NT2/D1 (cell line): ENCODE measurements at regions not wholly inside any gene's neighbourhood (a gene's known extent, or its start where the extent isn't known, plus 50 kb on each side); places are given as distances from the start of the nearest gene placed in this dataset.
A peak's percentile ranks its signal among the peaks of the same experiment; 100 is the strongest.

Experiments
- DNase-seq: peaks from one replicate; pipeline ENCODE4 v3.0.0-alpha.2; 2011; ENCODE audit warnings: low read depth, low spot score
- H3K27me3 ChIP-seq: 2 replicates; pipeline ENCODE4 v1.6.0; 2011; ENCODE audit warnings: mild to moderate bottlenecking; ENCODE audit not compliant: insufficient read length, insufficient read depth
- H3K36me3 ChIP-seq: 2 replicates; pipeline ENCODE4 v1.6.1; 2011; ENCODE audit warnings: mild to moderate bottlenecking, low read length, mixed read lengths; ENCODE audit not compliant: insufficient read depth, insufficient read length
- H3K4me1 ChIP-seq: 2 replicates; pipeline ENCODE4 v1.5.1; 2011; ENCODE audit not compliant: insufficient read depth, insufficient read length
- H3K4me3 ChIP-seq: 2 replicates; pipeline ENCODE4 v1.5.1; 2011; ENCODE audit warnings: low read depth; ENCODE audit not compliant: insufficient read length
- H3K9ac ChIP-seq: 2 replicates; pipeline ENCODE4 v1.6.0; 2011; ENCODE audit warnings: low read depth; ENCODE audit not compliant: insufficient read length
- H3K9me3 ChIP-seq: 2 replicates; pipeline ENCODE4 v1.5.1; 2011; ENCODE audit warnings: mild to moderate bottlenecking, low read length; ENCODE audit not compliant: insufficient read depth
- SUZ12 ChIP-seq: IDR thresholded peaks from 2 replicates; pipeline ENCODE4 v1.6.1; 2011; ENCODE audit not compliant: insufficient read length, insufficient read depth; ENCODE audit errors: extremely low read depth
- YY1 ChIP-seq: IDR thresholded peaks from 2 replicates; pipeline ENCODE4 v1.6.1; 2011; ENCODE audit not compliant: insufficient read length, insufficient read depth
- ZNF274 ChIP-seq: IDR thresholded peaks from 2 replicates; pipeline ENCODE4 v1.6.1; 2011; ENCODE audit warnings: mild to moderate bottlenecking, low read depth, low read length

DNA sequence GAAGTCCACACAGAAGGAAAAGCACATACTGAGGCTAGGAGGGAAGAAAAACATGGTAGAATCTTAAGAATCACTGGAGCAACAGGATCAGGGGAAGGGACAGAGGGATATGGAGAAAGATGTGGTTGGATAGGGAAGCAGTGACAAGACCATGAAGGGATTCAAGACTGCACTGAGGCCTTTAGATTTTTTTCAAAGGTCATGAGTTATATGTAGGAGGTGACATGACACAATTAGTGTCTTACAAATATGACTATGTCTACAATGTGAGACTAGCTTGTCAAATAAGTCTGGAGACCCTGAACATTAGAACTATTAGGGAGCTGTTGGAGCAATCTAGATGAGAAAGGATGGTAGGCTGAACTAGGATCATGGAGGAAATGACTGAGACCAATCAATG, 1130.3 kb upstream of the ZEB2 start:
- H3K4me3 ChIP-seq = no peak overlapping the region
- TF ChIP-seq YY1 = no peak
- TF ChIP-seq ZNF274 = no peak
- TF ChIP-seq SUZ12 = no peak
- H3K9me3 ChIP-seq = no peaks in the 10 kb centered on the region

GRCh38 chr2:145649061-145649460, 1129.1 kb upstream of the ZEB2 start:
- no peaks in the 10 kb centered on the region for H3K36me3 ChIP-seq
- no peak for DNase-seq
- TF ChIP-seq SUZ12 (no peak), ZNF274 (no peak), YY1 (no peak)

More for the DNA sequence above, 1130.3 kb upstream of the ZEB2 start:
- Histone ChIP-seq H3K9ac (no peak overlapping the region), H3K27me3 (no peaks in the 10 kb centered on the region), H3K36me3 (no peaks in the 10 kb centered on the region), H3K4me1 (no peaks in the 10 kb centered on the region)
- no peak for DNase-seq

DNA sequence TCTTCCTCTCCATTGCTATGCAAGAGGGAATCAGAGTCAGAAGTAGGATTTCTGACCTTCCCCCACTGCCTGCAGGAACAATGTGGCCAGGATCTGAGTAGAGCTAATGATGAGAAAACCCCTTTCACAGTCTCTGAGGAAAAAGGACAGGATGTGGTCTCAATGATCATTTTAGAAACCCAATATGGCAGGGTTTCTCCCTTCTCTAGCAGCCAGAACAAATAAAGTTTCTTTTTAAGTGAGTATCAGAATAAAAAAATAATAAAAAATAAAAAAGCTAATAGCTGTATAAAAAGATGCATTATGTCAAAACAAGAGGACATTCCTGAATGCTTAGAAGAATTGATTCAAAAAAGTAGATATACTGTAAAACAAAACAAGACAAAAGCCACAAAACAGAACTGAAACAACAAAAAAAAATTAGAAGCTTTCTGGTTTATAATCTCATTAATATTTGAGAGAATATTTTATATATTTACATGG, 1124.9 kb upstream of the ZEB2 start:
- H3K9ac ChIP-seq = no peak overlapping the region
- no peaks in the 10 kb centered on the region for H3K27me3 ChIP-seq
- H3K9me3 ChIP-seq = no peaks in the 10 kb centered on the region
- no peak overlapping the region for H3K4me3 ChIP-seq
- peak; percentile 13 for DNase-seq
- no peak for TF ChIP-seq YY1
- TF ChIP-seq SUZ12 = no peak
- no peak for TF ChIP-seq ZNF274
- no peaks in the 10 kb centered on the region for H3K36me3 ChIP-seq
- H3K4me1 ChIP-seq = no peaks in the 10 kb centered on the region

More at GRCh38 chr2:145649061-145649460, 1129.1 kb upstream of the ZEB2 start:
- H3K4me1 ChIP-seq = no peaks in the 10 kb centered on the region
- no peak overlapping the region for H3K4me3 ChIP-seq
- no peak overlapping the region for H3K9ac ChIP-seq
- no peaks in the 10 kb centered on the region for H3K27me3 ChIP-seq
- no peaks in the 10 kb centered on the region for H3K9me3 ChIP-seq

- Histone ChIP-seq H3K4me1 (no peaks in the 10 kb centered on the region), H3K9ac (no peak overlapping the region), H3K4me3 (no peak overlapping the region), H3K9me3 (no peaks in the 10 kb centered on the region), H3K36me3 (no peaks in the 10 kb centered on the region), H3K27me3 (no peaks in the 10 kb centered on the region)
- no peak for DNase-seq
- TF ChIP-seq YY1 (no peak), ZNF274 (no peak), SUZ12 (no peak)
Observed at GRCh38 chr2:145638675-145639074, 1118.8 kb upstream of the ZEB2 start.

GRCh38 chr2:145635706-145636427, 1115.9 kb upstream of the ZEB2 start:
- TF ChIP-seq YY1 (no peak), ZNF274 (no peak), SUZ12 (no peak)
- no peaks in the 10 kb centered on the region for H3K27me3 ChIP-seq
- DNase-seq = no peak
- H3K36me3 ChIP-seq = no peaks in the 10 kb centered on the region
- H3K4me3 ChIP-seq = no peak overlapping the region
- no peak overlapping the region for H3K9ac ChIP-seq
- no peaks in the 10 kb centered on the region for H3K9me3 ChIP-seq
- H3K4me1 ChIP-seq = no peaks in the 10 kb centered on the region

DNA sequence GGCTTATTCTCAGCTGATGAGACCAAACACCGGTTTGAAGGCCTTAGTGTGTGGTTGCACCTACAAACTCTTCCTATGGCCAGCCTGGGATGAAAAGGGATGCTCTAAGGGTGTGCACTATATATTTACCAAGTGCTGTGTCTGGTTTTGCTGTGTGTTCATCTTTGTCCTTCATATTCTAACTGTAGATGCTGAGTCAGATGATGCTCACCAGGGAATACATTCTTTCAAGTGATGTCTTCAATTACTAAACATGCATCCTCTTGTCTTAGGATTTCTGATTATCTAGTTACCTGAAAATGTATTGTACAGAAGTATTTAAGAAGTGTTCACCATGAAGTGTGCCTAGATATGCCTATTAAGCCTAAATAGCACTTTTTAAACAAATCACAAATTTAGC, 1111.6 kb upstream of the ZEB2 start:
- DNase-seq = no peak
- H3K4me3 ChIP-seq = no peak overlapping the region
- no peaks in the 10 kb centered on the region for H3K36me3 ChIP-seq
- H3K9ac ChIP-seq = no peak overlapping the region
- H3K4me1 ChIP-seq = no peaks in the 10 kb centered on the region
- H3K9me3 ChIP-seq = no peaks in the 10 kb centered on the region
- no peaks in the 10 kb centered on the region for H3K27me3 ChIP-seq
- TF ChIP-seq YY1 = no peak
- TF ChIP-seq SUZ12 = no peak
- TF ChIP-seq ZNF274 = no peak

- Histone ChIP-seq H3K4me3 (no peak overlapping the region), H3K27me3 (no peaks in the 10 kb centered on the region), H3K9me3 (no peaks in the 10 kb centered on the region), H3K4me1 (no peaks in the 10 kb centered on the region), H3K9ac (no peak overlapping the region), H3K36me3 (no peaks in the 10 kb centered on the region)
- no peak for TF ChIP-seq YY1
- TF ChIP-seq ZNF274 = no peak
- no peak for TF ChIP-seq SUZ12
- DNase-seq = no peak
Observed at GRCh38 chr2:145626301-145626700, 1106.4 kb upstream of the ZEB2 start.
